Stimulated activated CD4-positive, alpha-beta T cell treated with anti-CD3 and anti-CD28 coated beads, TNF-alpha, amount 100 ng/mL, for 1 hour (primary cell): ENCODE measurements at regions not wholly inside any gene's neighbourhood (a gene's known extent, or its start where the extent isn't known, plus 50 kb on each side); places are given as distances from the start of the nearest gene placed in this dataset.
"Not testable (repeated sequence)": the region's sequence is repeated elsewhere in the genome, so short reads cannot be mapped to it uniquely, and the experiment has no call there.

ENCODE experiments used
- DNase-seq, 3 donors: peaks; one replicate each; pipeline ENCODE4 v3.0.0-alpha.2; 2020; ENCODE audit warnings: low read depth in 3 of 3, low spot score in 1 of 3

- DNase-seq: not testable (repeated sequence)
These were observed 394.0 kb upstream of the SLC10A2 start for GRCh38 chr13:103460246-103460645.

- DNase-seq: not testable (repeated sequence)
These were observed 390.8 kb upstream of the SLC10A2 start for GRCh38 chr13:103457050-103457449.

GRCh38 chr13:103451656-103452055 lies 385.4 kb upstream of the SLC10A2 start:
- no peak for DNase-seq

- DNase-seq: no peak
These were observed 377.4 kb upstream of the SLC10A2 start for GRCh38 chr13:103443604-103444003.

- DNase-seq: no peak
These were observed 371.4 kb upstream of the SLC10A2 start for GRCh38 chr13:103437651-103438050.

- no peak for DNase-seq
These were observed 369.9 kb upstream of the SLC10A2 start for GRCh38 chr13:103436057-103436654.

- no peak for DNase-seq
These were observed 365.6 kb upstream of the SLC10A2 start for GRCh38 chr13:103431856-103432255.

- DNase-seq: no peak
These were observed 364.2 kb upstream of the SLC10A2 start for GRCh38 chr13:103430368-103430767.

- no peak for DNase-seq
These were observed 343.8 kb upstream of the SLC10A2 start for GRCh38 chr13:103410002-103410401.

GRCh38 chr13:103406967-103407366 lies 340.8 kb upstream of the SLC10A2 start:
- DNase-seq: no peak

GRCh38 chr13:103405297-103405696 lies 339.1 kb upstream of the SLC10A2 start:
- DNase-seq: no peak

- no peak for DNase-seq
These were observed 337.6 kb upstream of the SLC10A2 start for GRCh38 chr13:103403814-103404213.

- DNase-seq: no peak
These were observed 337.0 kb upstream of the SLC10A2 start for GRCh38 chr13:103403148-103403740.

GRCh38 chr13:103395139-103395538 lies 328.9 kb upstream of the SLC10A2 start:
- no peak for DNase-seq

- no peak for DNase-seq
These were observed 328.4 kb upstream of the SLC10A2 start for GRCh38 chr13:103394618-103395017.

GRCh38 chr13:103391936-103392335 lies 325.7 kb upstream of the SLC10A2 start:
- no peak for DNase-seq

- no peak for DNase-seq
These were observed 322.6 kb upstream of the SLC10A2 start for GRCh38 chr13:103388839-103389238.

- DNase-seq: no peak
These were observed 320.1 kb upstream of the SLC10A2 start for GRCh38 chr13:103386341-103386740.

- DNase-seq: no peak
These were observed 307.7 kb upstream of the SLC10A2 start for GRCh38 chr13:103373916-103374315.

GRCh38 chr13:103371271-103371670 lies 305.1 kb upstream of the SLC10A2 start:
- DNase-seq: no peak

GRCh38 chr13:103370790-103371189 lies 304.6 kb upstream of the SLC10A2 start:
- no peak for DNase-seq

GRCh38 chr13:103358255-103358932 lies 292.2 kb upstream of the SLC10A2 start:
- no peak for DNase-seq
